HG03095 (cell line): ENCODE measurements at regions not wholly inside any gene's neighbourhood (a gene's known extent, or its start where the extent isn't known, plus 50 kb on each side); places are given as distances from the start of the nearest gene placed in this dataset.

ENCODE experiments used
- ATAC-seq: cut with Tn5 transposase; IDR thresholded peaks from one replicate; pipeline ENCODE4 v1.9.1; 2021; ENCODE audit warnings: moderate library complexity; ENCODE audit not compliant: unreplicated experiment

GRCh38 chr10:107814865-107815487 is 650.5 kb upstream of the SORCS1 start:
- no peak for ATAC-seq

- no peak for ATAC-seq
Measured at GRCh38 chr10:107813451-107814162, 649.1 kb upstream of the SORCS1 start.

- no peak for ATAC-seq
Measured at GRCh38 chr10:107809889-107810288, 645.4 kb upstream of the SORCS1 start.

- ATAC-seq = no peak
Measured at GRCh38 chr10:107807836-107808235, 643.3 kb upstream of the SORCS1 start.

- ATAC-seq = no peak
Measured at GRCh38 chr10:107806026-107806425, 641.5 kb upstream of the SORCS1 start.

- ATAC-seq = no peak
Measured at GRCh38 chr10:107803546-107803945, 639.0 kb upstream of the SORCS1 start.

GRCh38 chr10:107800061-107800460 is 635.6 kb upstream of the SORCS1 start:
- no peak for ATAC-seq

- ATAC-seq = no peak
Measured at GRCh38 chr10:107790271-107790670, 625.8 kb upstream of the SORCS1 start.

- ATAC-seq = no peak
Measured at GRCh38 chr10:107771066-107771465, 606.6 kb upstream of the SORCS1 start.

GRCh38 chr10:107767185-107767584 is 602.7 kb upstream of the SORCS1 start:
- ATAC-seq = no peak

GRCh38 chr10:107754814-107755213 is 590.3 kb upstream of the SORCS1 start:
- no peak for ATAC-seq

- ATAC-seq = no peak
Measured at GRCh38 chr10:107749235-107749634, 584.7 kb upstream of the SORCS1 start.

- no peak for ATAC-seq
Measured at GRCh38 chr10:107747851-107748250, 583.3 kb upstream of the SORCS1 start.

- ATAC-seq = no peak
Measured at GRCh38 chr10:107741971-107742370, 577.5 kb upstream of the SORCS1 start.

GRCh38 chr10:107740962-107741690 is 576.6 kb upstream of the SORCS1 start:
- no peak for ATAC-seq

GRCh38 chr10:107739951-107740350 is 575.4 kb upstream of the SORCS1 start:
- no peak for ATAC-seq

GRCh38 chr10:107733328-107734130 is 569.0 kb upstream of the SORCS1 start:
- ATAC-seq = no peak

- ATAC-seq = no peak
Measured at GRCh38 chr10:107732045-107732444, 567.5 kb upstream of the SORCS1 start.

- ATAC-seq = no peak
Measured at GRCh38 chr10:107728807-107729206, 564.3 kb upstream of the SORCS1 start.

- no peak for ATAC-seq
Measured at GRCh38 chr10:107727767-107728317, 563.3 kb upstream of the SORCS1 start.

- ATAC-seq = no peak
Measured at GRCh38 chr10:107718864-107719263, 554.4 kb upstream of the SORCS1 start.
